ENCODE measurements at regions not wholly inside any gene's neighbourhood (a gene's known extent, or its start where the extent isn't known, plus 50 kb on each side); places are given as distances from the start of the nearest gene placed in this dataset.

DNA sequence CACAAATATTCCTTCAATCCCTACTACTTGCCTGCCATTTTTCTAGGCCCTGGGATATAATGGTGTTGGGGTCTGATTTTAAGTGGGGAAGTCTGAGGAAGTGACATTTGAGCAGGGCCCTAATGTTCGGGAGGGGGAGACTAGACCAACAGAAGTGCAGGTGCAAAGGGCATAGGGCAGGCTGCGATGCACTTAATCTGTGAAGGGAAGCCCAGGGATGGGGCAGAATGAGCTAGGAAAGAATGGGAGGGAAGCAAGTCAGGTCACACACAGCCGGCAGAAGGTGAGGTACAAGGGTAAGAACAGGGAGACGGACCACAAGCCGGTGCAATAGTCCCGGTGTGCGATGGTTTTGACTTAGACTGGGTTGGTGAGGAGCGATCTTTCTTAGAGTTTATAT is 146.8 kb downstream of the UNC5CL start:
- Histone ChIP-seq H3K4me1 (ENCODE audit: insufficient read depth, low read length) (no peaks in the 10 kb centered on the region), H3K9me3 (ENCODE audit: control insufficient read depth, insufficient read depth, low read length) (no peaks in the 10 kb centered on the region), H3K36me3 (ENCODE audit: insufficient read depth, low read length) (no peaks in the 10 kb centered on the region), H3K9ac (ENCODE audit: low read depth, low read length) (no peak overlapping the region)

DNA sequence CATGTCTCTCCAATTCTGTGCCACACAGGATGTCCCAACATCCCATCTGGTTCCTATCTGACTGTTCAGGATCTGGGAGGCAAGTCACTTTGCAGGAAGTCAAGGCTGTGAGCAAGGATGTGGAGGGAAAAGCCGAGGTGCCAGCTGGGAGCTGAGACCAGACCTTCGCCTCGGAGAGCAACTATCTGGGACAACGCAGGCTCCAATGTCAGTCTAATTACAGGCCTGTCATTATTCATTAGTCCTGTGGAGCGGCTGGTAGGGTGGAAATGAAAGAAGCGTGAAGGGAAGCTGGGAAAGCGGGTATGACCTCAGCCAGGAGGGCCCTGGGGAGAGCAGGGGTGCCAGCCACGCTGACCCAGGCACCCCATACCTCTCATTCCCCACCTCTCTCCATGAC is 147.3 kb downstream of the UNC5CL start:
- Histone ChIP-seq H3K9ac (ENCODE audit: low read depth, low read length) (no peak overlapping the region), H3K36me3 (ENCODE audit: insufficient read depth, low read length) (no peaks in the 10 kb centered on the region), H3K9me3 (ENCODE audit: control insufficient read depth, insufficient read depth, low read length) (no peaks in the 10 kb centered on the region), H3K4me1 (ENCODE audit: insufficient read depth, low read length) (no peaks in the 10 kb centered on the region)

DNA sequence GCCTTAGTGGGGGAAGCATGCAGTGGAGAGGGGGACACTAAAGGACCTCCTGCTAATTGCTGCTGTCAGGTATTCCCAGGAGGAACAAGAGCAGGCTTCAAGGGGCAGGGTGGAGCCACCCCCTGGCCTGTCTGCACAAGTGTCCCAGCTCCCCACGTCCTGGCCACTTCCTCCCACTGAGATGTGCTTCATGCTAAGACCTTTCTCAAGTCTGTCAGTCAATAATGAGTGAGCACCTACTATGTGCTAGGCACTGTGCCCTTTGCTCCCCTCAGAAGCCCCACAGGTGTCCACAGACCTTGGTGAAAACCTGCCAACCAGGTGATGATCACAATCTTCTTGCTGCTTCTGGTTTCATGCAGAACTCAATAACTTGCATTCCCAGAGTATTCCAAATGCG is 147.9 kb downstream of the UNC5CL start:
- Histone ChIP-seq H3K4me1 (ENCODE audit: insufficient read depth, low read length) (no peaks in the 10 kb centered on the region), H3K36me3 (ENCODE audit: insufficient read depth, low read length) (no peaks in the 10 kb centered on the region), H3K9me3 (ENCODE audit: control insufficient read depth, insufficient read depth, low read length) (no peaks in the 10 kb centered on the region), H3K9ac (ENCODE audit: low read depth, low read length) (no peak overlapping the region)

- H3K4me1 ChIP-seq (ENCODE audit: insufficient read depth, low read length) = no peaks in the 10 kb centered on the region
- no peaks in the 10 kb centered on the region for H3K36me3 ChIP-seq (ENCODE audit: insufficient read depth, low read length)
- no peaks in the 10 kb centered on the region for H3K9me3 ChIP-seq (ENCODE audit: control insufficient read depth, insufficient read depth, low read length)
- H3K9ac ChIP-seq (ENCODE audit: low read depth, low read length) = no peak overlapping the region
Observed at GRCh38 chr6:40889137-40889832, 149.7 kb downstream of the UNC5CL start.

DNA sequence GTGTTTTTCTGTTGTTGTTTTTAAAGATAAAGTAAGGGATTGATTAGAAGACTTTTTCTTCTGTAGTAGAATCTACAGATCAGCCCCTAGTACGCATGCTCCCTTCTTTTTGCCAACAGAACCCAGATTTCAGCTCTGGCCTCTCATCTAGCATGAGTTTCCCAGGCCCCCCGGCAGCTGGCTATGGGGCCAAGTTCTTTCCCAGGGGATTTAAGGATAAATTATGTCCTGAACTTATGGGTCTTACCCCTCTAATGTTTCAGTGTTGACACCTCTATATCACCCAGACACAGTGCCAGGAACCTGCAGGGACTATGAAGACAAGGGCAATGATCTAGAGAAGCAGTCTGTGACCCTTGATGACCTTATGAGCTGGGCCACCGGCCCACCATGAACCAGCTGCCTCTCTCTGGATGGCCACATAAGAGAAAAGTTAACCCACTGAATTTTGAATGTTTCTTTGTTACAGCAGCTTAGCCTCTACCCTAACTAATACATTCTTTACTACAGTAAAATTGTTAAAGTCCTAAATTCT is 150.5 kb downstream of the UNC5CL start:
- no peak overlapping the region for H3K9ac ChIP-seq (ENCODE audit: low read depth, low read length)
- no peaks in the 10 kb centered on the region for H3K4me1 ChIP-seq (ENCODE audit: insufficient read depth, low read length)
- no peaks in the 10 kb centered on the region for H3K36me3 ChIP-seq (ENCODE audit: insufficient read depth, low read length)
- no peaks in the 10 kb centered on the region for H3K9me3 ChIP-seq (ENCODE audit: control insufficient read depth, insufficient read depth, low read length)

DNA sequence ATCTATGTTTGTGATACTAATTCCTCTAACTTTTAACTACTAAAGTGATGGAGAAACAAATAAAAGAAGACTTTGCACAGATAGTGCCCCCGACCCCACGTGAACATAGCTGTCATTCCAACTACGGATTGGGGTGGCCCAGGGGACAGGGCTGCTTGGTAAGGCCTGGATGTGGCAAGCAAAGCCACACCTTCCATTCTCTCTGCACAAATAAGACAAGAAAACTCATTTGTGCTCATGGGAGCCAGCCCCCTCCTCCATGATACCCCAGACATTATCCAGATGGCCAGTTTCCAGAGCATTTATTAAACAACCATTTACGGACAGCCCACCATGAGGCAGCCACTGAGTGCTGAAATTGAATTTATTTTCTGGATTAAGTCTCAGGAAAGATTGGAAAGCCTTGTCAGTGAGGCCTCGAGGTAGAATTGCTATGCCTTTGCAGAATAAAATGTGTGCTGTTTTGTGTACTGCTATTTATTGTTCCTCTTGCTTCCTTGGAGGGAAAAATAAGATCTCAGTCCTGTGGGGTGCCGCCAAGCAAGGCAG is 151.2 kb downstream of the UNC5CL start:
- H3K4me1 ChIP-seq (ENCODE audit: insufficient read depth, low read length) = no peaks in the 10 kb centered on the region
- no peaks in the 10 kb centered on the region for H3K36me3 ChIP-seq (ENCODE audit: insufficient read depth, low read length)
- H3K9me3 ChIP-seq (ENCODE audit: control insufficient read depth, insufficient read depth, low read length) = no peaks in the 10 kb centered on the region
- H3K9ac ChIP-seq (ENCODE audit: low read depth, low read length) = no peak overlapping the region

GRCh38 chr6:40887079-40887791 is 151.8 kb downstream of the UNC5CL start:
- Histone ChIP-seq H3K9ac (ENCODE audit: low read depth, low read length) (no peak overlapping the region), H3K9me3 (ENCODE audit: control insufficient read depth, insufficient read depth, low read length) (no peaks in the 10 kb centered on the region), H3K4me1 (ENCODE audit: insufficient read depth, low read length) (no peaks in the 10 kb centered on the region), H3K36me3 (ENCODE audit: insufficient read depth, low read length) (no peaks in the 10 kb centered on the region)

GRCh38 chr6:40885139-40885774 is 153.8 kb downstream of the UNC5CL start:
- Histone ChIP-seq H3K4me1 (ENCODE audit: insufficient read depth, low read length) (no peaks in the 10 kb centered on the region), H3K9me3 (ENCODE audit: control insufficient read depth, insufficient read depth, low read length) (no peaks in the 10 kb centered on the region), H3K36me3 (ENCODE audit: insufficient read depth, low read length) (no peaks in the 10 kb centered on the region), H3K9ac (ENCODE audit: low read depth, low read length) (no peak overlapping the region)

GRCh38 chr6:40882323-40882997 is 156.6 kb downstream of the UNC5CL start:
- Histone ChIP-seq H3K9me3 (ENCODE audit: control insufficient read depth, insufficient read depth, low read length) (0 out of 2 replicates have a peak, but pooled peaks cover 3% of the 10 kb centered on the region), H3K4me1 (ENCODE audit: insufficient read depth, low read length) (no peaks in the 10 kb centered on the region), H3K9ac (ENCODE audit: low read depth, low read length) (no peak overlapping the region), H3K36me3 (ENCODE audit: insufficient read depth, low read length) (no peaks in the 10 kb centered on the region)

DNA sequence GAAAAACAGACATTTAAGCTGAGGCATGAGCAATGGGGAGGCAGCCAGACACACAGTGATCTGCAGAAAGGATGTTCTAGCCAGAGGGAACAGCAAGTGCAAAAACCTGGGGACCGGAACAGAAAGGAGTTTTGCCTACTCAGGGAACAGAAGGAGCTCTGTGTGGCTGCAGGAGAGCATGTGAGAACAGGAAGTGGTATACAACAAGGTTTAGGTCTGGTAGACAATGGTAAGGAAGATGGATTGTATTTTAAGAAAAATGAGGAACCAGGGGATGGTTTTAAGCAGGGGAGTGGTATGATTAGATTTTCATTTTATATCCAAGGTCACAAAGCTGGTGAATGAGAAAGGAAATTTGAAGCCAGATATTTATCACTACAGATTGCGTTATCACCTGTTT is 157.5 kb downstream of the UNC5CL start:
- Histone ChIP-seq H3K9ac (ENCODE audit: low read depth, low read length) (no peak overlapping the region), H3K36me3 (ENCODE audit: insufficient read depth, low read length) (no peaks in the 10 kb centered on the region), H3K9me3 (ENCODE audit: control insufficient read depth, insufficient read depth, low read length) (0 out of 2 replicates have a peak, but pooled peaks cover 3% of the 10 kb centered on the region), H3K4me1 (ENCODE audit: insufficient read depth, low read length) (no peaks in the 10 kb centered on the region)

- 0 out of 2 replicates have a peak, but pooled peaks cover 3% of the 10 kb centered on the region for H3K9me3 ChIP-seq (ENCODE audit: control insufficient read depth, insufficient read depth, low read length)
- H3K36me3 ChIP-seq (ENCODE audit: insufficient read depth, low read length) = no peaks in the 10 kb centered on the region
- no peaks in the 10 kb centered on the region for H3K4me1 ChIP-seq (ENCODE audit: insufficient read depth, low read length)
Observed at GRCh38 chr6:40880906-40881305, 158.1 kb downstream of the UNC5CL start.

DNA sequence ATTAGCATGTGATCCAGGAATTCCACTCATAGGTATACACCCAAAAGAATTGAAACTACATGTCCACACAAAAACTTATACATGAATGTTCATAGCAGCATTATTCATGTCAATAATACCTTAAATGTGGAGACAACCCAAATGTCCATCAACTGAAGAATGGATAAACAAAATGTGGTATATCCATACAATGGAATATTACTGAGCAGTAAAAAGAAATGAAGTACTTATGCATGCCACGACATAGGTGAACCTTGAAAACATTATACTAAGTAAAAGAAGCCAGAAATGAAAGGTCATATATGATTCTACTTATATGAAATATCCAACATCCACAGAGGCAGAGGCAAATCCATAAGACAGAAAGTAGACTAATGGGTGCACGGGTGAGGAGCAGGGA is 159.9 kb downstream of the UNC5CL start:
- no peaks in the 10 kb centered on the region for H3K4me1 ChIP-seq (ENCODE audit: insufficient read depth, low read length)
- H3K9ac ChIP-seq (ENCODE audit: low read depth, low read length) = no peak overlapping the region
- H3K36me3 ChIP-seq (ENCODE audit: insufficient read depth, low read length) = no peaks in the 10 kb centered on the region
- H3K9me3 ChIP-seq (ENCODE audit: control insufficient read depth, insufficient read depth, low read length) = 0 out of 2 replicates have a peak, but pooled peaks cover 3% of the 10 kb centered on the region

More at GRCh38 chr6:40880906-40881305, 158.1 kb downstream of the UNC5CL start:
- no peak overlapping the region for H3K9ac ChIP-seq (ENCODE audit: low read depth, low read length)

- Histone ChIP-seq H3K9ac (ENCODE audit: low read depth, low read length) (no peak overlapping the region), H3K9me3 (ENCODE audit: control insufficient read depth, insufficient read depth, low read length) (0 out of 2 replicates have a peak, but pooled peaks cover 3% of the 10 kb centered on the region), H3K36me3 (ENCODE audit: insufficient read depth, low read length) (no peaks in the 10 kb centered on the region), H3K4me1 (ENCODE audit: insufficient read depth, low read length) (no peaks in the 10 kb centered on the region)
Observed at GRCh38 chr6:40877362-40877761, 161.7 kb downstream of the UNC5CL start.

DNA sequence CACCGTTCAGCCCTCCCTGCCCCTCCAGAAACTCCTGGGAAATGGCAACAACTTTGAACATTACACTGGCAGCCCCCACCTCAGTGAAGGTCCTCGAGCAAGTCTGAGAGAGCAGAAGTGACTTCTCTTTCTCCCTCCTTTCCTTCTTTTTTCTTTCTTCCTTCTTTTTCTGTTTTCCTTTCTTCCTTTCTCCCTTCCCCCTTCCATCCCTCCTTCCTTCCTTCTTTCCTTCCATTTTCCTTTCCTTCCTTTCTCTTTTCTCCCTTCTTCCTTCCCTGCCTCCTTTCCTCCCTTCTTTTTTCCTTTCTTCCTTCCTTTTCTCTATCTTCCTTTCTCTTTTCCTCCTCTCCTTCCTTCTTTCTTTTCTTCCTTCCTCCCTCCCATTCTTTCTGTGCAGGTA is 162.7 kb downstream of the UNC5CL start:
- Histone ChIP-seq H3K4me1 (ENCODE audit: insufficient read depth, low read length) (no peaks in the 10 kb centered on the region), H3K9ac (ENCODE audit: low read depth, low read length) (no peak overlapping the region), H3K36me3 (ENCODE audit: insufficient read depth, low read length) (no peaks in the 10 kb centered on the region), H3K9me3 (ENCODE audit: control insufficient read depth, insufficient read depth, low read length) (0 out of 2 replicates have a peak, but pooled peaks cover 3% of the 10 kb centered on the region)
